GM04503 (cell line): ENCODE measurements at regions not wholly inside any gene's neighbourhood (a gene's known extent, or its start where the extent isn't known, plus 50 kb on each side); places are given as distances from the start of the nearest gene placed in this dataset.
"Not testable (repeated sequence)": the region's sequence is repeated elsewhere in the genome, so short reads cannot be mapped to it uniquely, and the experiment has no call there.

Experiments used
- DNase-seq: peaks from one replicate; pipeline ENCODE4 v3.0.0-alpha.2; 2012; ENCODE audit warnings: low read depth

GRCh38 chr11:129503646-129504045 lies 128.0 kb downstream of the BARX2 start:
- no peak for DNase-seq

- no peak for DNase-seq
These were observed 129.6 kb downstream of the BARX2 start for GRCh38 chr11:129505266-129505665.

- no peak for DNase-seq
These were observed 132.5 kb downstream of the BARX2 start for GRCh38 chr11:129508163-129508562.

- no peak for DNase-seq
These were observed 152.6 kb downstream of the BARX2 start for GRCh38 chr11:129528296-129528695.

GRCh38 chr11:129530154-129530895 lies 154.7 kb downstream of the BARX2 start:
- DNase-seq = no peak

GRCh38 chr11:129533395-129533794 lies 157.7 kb downstream of the BARX2 start:
- DNase-seq = no peak

- no peak for DNase-seq
These were observed 160.7 kb downstream of the BARX2 start for GRCh38 chr11:129536338-129536737.

- DNase-seq = no peak
These were observed 162.7 kb downstream of the BARX2 start for GRCh38 chr11:129538323-129538722.

- DNase-seq = no peak
These were observed 168.1 kb downstream of the BARX2 start for GRCh38 chr11:129543515-129544290.

GRCh38 chr11:129544691-129545090 lies 169.0 kb downstream of the BARX2 start:
- DNase-seq = no peak

GRCh38 chr11:129546266-129546665 lies 170.6 kb downstream of the BARX2 start:
- DNase-seq = no peak

GRCh38 chr11:129557421-129557820 lies 181.8 kb downstream of the BARX2 start:
- no peak for DNase-seq

- DNase-seq = no peak
These were observed 193.4 kb downstream of the BARX2 start for GRCh38 chr11:129569007-129569406.

- DNase-seq = not testable (repeated sequence)
These were observed 197.0 kb downstream of the BARX2 start for GRCh38 chr11:129572667-129573066.

- DNase-seq = no peak
These were observed 197.5 kb downstream of the BARX2 start for GRCh38 chr11:129573161-129573560.

GRCh38 chr11:129574431-129574830 lies 198.8 kb downstream of the BARX2 start:
- DNase-seq = no peak

- no peak for DNase-seq
These were observed 201.0 kb downstream of the BARX2 start for GRCh38 chr11:129576652-129577051.

GRCh38 chr11:129578006-129578405 lies 202.4 kb downstream of the BARX2 start:
- DNase-seq = no peak

- no peak for DNase-seq
These were observed 204.6 kb downstream of the BARX2 start for GRCh38 chr11:129580278-129580677.

- no peak for DNase-seq
These were observed 208.7 kb downstream of the BARX2 start for GRCh38 chr11:129584316-129584715.

- no peak for DNase-seq
These were observed 213.7 kb downstream of the BARX2 start for GRCh38 chr11:129589190-129589860.

- no peak for DNase-seq
These were observed 214.5 kb downstream of the BARX2 start for GRCh38 chr11:129590030-129590752.
